H1 (cell line): ENCODE measurements at regions not wholly inside any gene's neighbourhood (a gene's known extent, or its start where the extent isn't known, plus 50 kb on each side); places are given as distances from the start of the nearest gene placed in this dataset.

Experiments
- CTCF ChIA-PET: fragments of 300-600 bp; sonication (Branson Sonifier 250); formaldehyde crosslinking; loops from one replicate; lab custom pipeline; 2021; ENCODE audit not compliant: partially characterized antibody; lab: Charles Lee
- POLR2A ChIA-PET: fragments of 300-600 bp; sonication (Branson Sonifier 250); formaldehyde crosslinking; loops from one replicate; lab custom pipeline; 2021; ENCODE audit warnings: inconsistent platforms; ENCODE audit not compliant: partially characterized antibody; lab: Charles Lee
- DNase-seq, 2 experiments: peaks; one replicate each; pipeline versions ENCODE4 v3.0.0 to v3.0.0-alpha.2; 2010 to 2022; ENCODE audit warnings: low spot score in 2 of 2, low read depth in 1 of 2, mixed read lengths in 1 of 2
- FAIRE-seq: peaks from 2 replicates; lab custom pipeline; 2011; peaks lifted over from hg19 to GRCh38; lab: Jason Lieb, UNC
- H2AFZ ChIP-seq: 2 replicates; pipeline ENCODE4 v1.8.1; 2012; ENCODE audit warnings: low read length, inconsistent platforms
- H2AK5ac ChIP-seq: 2 replicates; pipeline ENCODE4 v1.6.1; 2013; ENCODE audit warnings: low read depth, low read length
- H2BK120ac ChIP-seq: replicated peaks from 2 replicates; pipeline ENCODE3; 2013; ENCODE audit warnings: low read depth, low read length, inconsistent platforms
- H2BK12ac ChIP-seq: 2 replicates; pipeline ENCODE4 v1.6.1; 2013; ENCODE audit warnings: low read depth, low read length
- H2BK15ac ChIP-seq: 2 replicates; pipeline ENCODE4 v1.6.1; 2013; ENCODE audit warnings: low read length
- H2BK20ac ChIP-seq: 2 replicates; pipeline ENCODE4 v1.6.1; 2013; ENCODE audit warnings: low read length
- H2BK5ac ChIP-seq: 2 replicates; pipeline ENCODE4 v1.6.1; 2013; ENCODE audit warnings: low read depth, low read length
- H3K14ac ChIP-seq: 2 replicates; pipeline ENCODE4 v1.6.1; 2013; ENCODE audit warnings: inconsistent platforms; ENCODE audit not compliant: insufficient read length
- H3K18ac ChIP-seq: 2 replicates; pipeline ENCODE4 v1.6.1; 2013; ENCODE audit warnings: low read length; ENCODE audit errors: extremely low read depth
- H3K23ac ChIP-seq: 2 replicates; pipeline ENCODE4 v1.6.1; 2013; ENCODE audit warnings: inconsistent platforms; ENCODE audit not compliant: insufficient read length
- H3K23me2 ChIP-seq: 2 replicates; pipeline ENCODE4 v1.6.1; 2013; ENCODE audit warnings: low read depth, low read length
- H3K27ac ChIP-seq: 2 replicates; pipeline ENCODE4 v1.6.1; 2011; ENCODE audit warnings: low read depth, low read length, inconsistent platforms
- H3K27me3 ChIP-seq, 4 experiments: replicated peaks in 1 of 4; 1 replicate in 1 of 4; 2 replicates in 3 of 4; pipeline versions ENCODE4 v1.6.1 to v1.8.1; 2011 to 2013; ENCODE audit warnings: low read length in 3 of 4, mild to moderate bottlenecking in 3 of 4, inconsistent platforms in 2 of 4, mixed read lengths in 2 of 4, moderate library complexity in 1 of 4; ENCODE audit not compliant: control insufficient read depth in 3 of 4, insufficient read depth in 3 of 4; ENCODE audit errors: extremely low read depth in 1 of 4
- H3K36me3 ChIP-seq, 4 experiments: 2 replicates each; pipeline versions ENCODE4 v1.6.1 to v1.8.1; 2011 to 2013; ENCODE audit warnings: mild to moderate bottlenecking in 4 of 4, low read length in 3 of 4, moderate library complexity in 2 of 4, control low read depth in 1 of 4, inconsistent platforms in 1 of 4; ENCODE audit not compliant: insufficient read depth in 4 of 4, control insufficient read depth in 2 of 4
- H3K4ac ChIP-seq: replicated peaks from 2 replicates; pipeline ENCODE3; 2013; ENCODE audit warnings: low read length, low read depth, mixed read lengths, inconsistent platforms; ENCODE audit not compliant: insufficient read length
- H3K4me1 ChIP-seq, 4 experiments: replicated peaks in 1 of 4; 1 replicate in 1 of 4; 2 replicates in 3 of 4; pipeline versions ENCODE4 v1.6.1 to v1.8.1; 2011 to 2013; ENCODE audit warnings: low read length in 3 of 4, inconsistent platforms in 2 of 4, mixed read lengths in 1 of 4; ENCODE audit not compliant: insufficient read depth in 4 of 4, control insufficient read depth in 3 of 4
- H3K4me2 ChIP-seq, 2 experiments: 2 replicates each; pipeline versions ENCODE4 v1.6.1 to v1.8.1; 2011 to 2013; ENCODE audit warnings: low read depth in 2 of 2, low read length in 2 of 2, control low read depth in 1 of 2, inconsistent platforms in 1 of 2, mild to moderate bottlenecking in 1 of 2; ENCODE audit not compliant: insufficient read depth in 1 of 2
- H3K4me3 ChIP-seq, 4 experiments: fragments of 200-600, 300-600 bp in 1 of 4; sonication (generic), shearing (Covaris generic), sonication (Bioruptor Twin) in 1 of 4; 2 replicates each; pipeline versions ENCODE4 v1.5.1 to v1.8.1; 2011 to 2016; ENCODE audit warnings: low read length in 4 of 4, low read depth in 3 of 4, control low read depth in 2 of 4, inconsistent platforms in 2 of 4, mild to moderate bottlenecking in 2 of 4, mixed read lengths in 1 of 4, moderate library complexity in 1 of 4; ENCODE audit not compliant: insufficient read depth in 2 of 4; ENCODE audit errors: extremely low read depth in 1 of 4
- H3K56ac ChIP-seq: replicated peaks from 2 replicates; pipeline ENCODE3; 2013; ENCODE audit warnings: low read depth, mild to moderate bottlenecking, mixed read lengths, low read length, inconsistent platforms; ENCODE audit not compliant: insufficient read length
- H3K79me1 ChIP-seq: 2 replicates; pipeline ENCODE4 v1.6.1; 2013; ENCODE audit warnings: low read depth, low read length, control low read depth
- H3K79me2 ChIP-seq, 2 experiments: 2 replicates each; pipeline versions ENCODE4 v1.6.1 to v1.8.1; 2012 to 2013; ENCODE audit warnings: low read length in 2 of 2, mild to moderate bottlenecking in 2 of 2, inconsistent platforms in 1 of 2; ENCODE audit not compliant: insufficient read depth in 2 of 2, control insufficient read depth in 1 of 2
- H3K9ac ChIP-seq, 4 experiments: replicated peaks in 1 of 4; 1 replicate in 1 of 4; 2 replicates in 3 of 4; pipeline versions ENCODE4 v1.6.1 to v1.8.1; 2011 to 2013; ENCODE audit warnings: low read depth in 3 of 4, low read length in 3 of 4, control low read depth in 2 of 4, mild to moderate bottlenecking in 2 of 4, moderate library complexity in 2 of 4, inconsistent platforms in 1 of 4; ENCODE audit errors: extremely low read depth in 1 of 4
- H3K9me3 ChIP-seq, 2 experiments: 2 replicates each; pipeline versions ENCODE4 v1.6.1 to v1.8.1; 2012 to 2013; ENCODE audit warnings: mild to moderate bottlenecking in 2 of 2, moderate library complexity in 2 of 2, control low read depth in 1 of 2, inconsistent platforms in 1 of 2, low read depth in 1 of 2, low read length in 1 of 2, mixed read lengths in 1 of 2; ENCODE audit not compliant: insufficient read depth in 2 of 2
- H4K20me1 ChIP-seq, 2 experiments: replicated peaks in 1 of 2; 2 replicates each; pipeline versions ENCODE3 to v1.8.1; 2011 to 2013; ENCODE audit warnings: inconsistent platforms in 2 of 2, low read length in 2 of 2, mild to moderate bottlenecking in 1 of 2; ENCODE audit not compliant: insufficient read depth in 2 of 2, control insufficient read depth in 1 of 2
- H4K5ac ChIP-seq: 2 replicates; pipeline ENCODE4 v1.6.1; 2013; ENCODE audit warnings: low read length, low read depth, mixed read lengths, inconsistent platforms; ENCODE audit not compliant: insufficient read length
- H4K8ac ChIP-seq: 2 replicates; pipeline ENCODE4 v1.8.0; 2013; ENCODE audit warnings: mild to moderate bottlenecking, moderate library complexity, low read length, inconsistent platforms; ENCODE audit not compliant: insufficient read depth; ENCODE audit errors: extremely low read depth
- H4K91ac ChIP-seq: replicated peaks from 2 replicates; pipeline ENCODE3; 2013; ENCODE audit warnings: low read length, mixed read lengths, inconsistent platforms; ENCODE audit not compliant: insufficient read length
- BACH1 ChIP-seq: IDR thresholded peaks from 2 replicates; pipeline ENCODE4 v1.6.1; 2012; ENCODE audit warnings: low read length, improper control_type of control experiment
- CREB1 ChIP-seq: IDR thresholded peaks from 2 replicates; pipeline ENCODE4 v1.6.1; 2012; ENCODE audit warnings: inconsistent platforms
- CTBP2 ChIP-seq: IDR thresholded peaks from 2 replicates; pipeline ENCODE4 v1.7.0; 2011; ENCODE audit warnings: borderline replicate concordance, mild to moderate bottlenecking, moderate library complexity, mixed read lengths, low read length; ENCODE audit not compliant: insufficient read depth, insufficient read length
- GTF2F1 ChIP-seq: IDR thresholded peaks from 2 replicates; pipeline ENCODE4 v1.6.1; 2012; ENCODE audit warnings: low read depth, low read length, improper control_type of control experiment, borderline replicate concordance
- NANOG ChIP-seq: IDR thresholded peaks from 2 replicates; pipeline ENCODE4 v1.6.1; 2011; ENCODE audit warnings: low read length, low read depth, mild to moderate bottlenecking, inconsistent platforms; ENCODE audit not compliant: insufficient read depth, poor library complexity, severe bottlenecking
- POLR2AphosphoS5 ChIP-seq: IDR thresholded peaks from 2 replicates; pipeline ENCODE4 v1.6.1; 2011; ENCODE audit warnings: low read depth, low read length
- POU5F1 ChIP-seq: IDR thresholded peaks from 2 replicates; pipeline ENCODE4 v1.6.1; 2011; ENCODE audit warnings: low read depth, mild to moderate bottlenecking, low read length, moderate library complexity
- RAD21 ChIP-seq, 2 experiments: IDR thresholded peaks in 1 of 2; conservative IDR thresholded peaks in 1 of 2; 2 replicates each; pipeline ENCODE4 v1.6.1; 2011; ENCODE audit warnings: low read depth in 2 of 2, low read length in 2 of 2, improper control_type of control experiment in 1 of 2, inconsistent platforms in 1 of 2, mild to moderate bottlenecking in 1 of 2, moderate library complexity in 1 of 2
- RNF2 ChIP-seq: fragments of 200-900, 300-1000 bp; sonication (generic); IDR thresholded peaks from 2 replicates; pipeline ENCODE4 v1.7.1; 2016; ENCODE audit warnings: borderline replicate concordance, low read depth, mild to moderate bottlenecking, antibody characterized with exemption, low read length; ENCODE audit not compliant: poor library complexity, severe bottlenecking; ENCODE audit errors: missing control alignments
- RXRA ChIP-seq: IDR thresholded peaks from 2 replicates; pipeline ENCODE4 v1.6.1; 2011; ENCODE audit warnings: low read depth, mild to moderate bottlenecking, low read length, moderate library complexity; ENCODE audit not compliant: insufficient read depth
- SIN3A ChIP-seq, 2 experiments: IDR thresholded peaks in 1 of 2; conservative IDR thresholded peaks in 1 of 2; 2 replicates each; pipeline ENCODE4 v1.6.1; 2011 to 2012; ENCODE audit warnings: low read length in 2 of 2, improper control_type of control experiment in 1 of 2, low read depth in 1 of 2, mild to moderate bottlenecking in 1 of 2
- TAF1 ChIP-seq: IDR thresholded peaks from 2 replicates; pipeline ENCODE4 v1.6.1; 2011; ENCODE audit warnings: mild to moderate bottlenecking, low read depth, low read length
- TBP ChIP-seq: IDR thresholded peaks from 2 replicates; pipeline ENCODE4 v1.6.1; 2011; ENCODE audit warnings: low read depth, low read length, improper control_type of control experiment
- WGBS, 2 experiments: shearing (Covaris generic) in 1 of 2; methylation state at CpG; one replicate each; pipeline versions ENCODE4 v1.1.6 to v1.1.7; 2013 to 2015; ENCODE audit warnings: low lambda C conversion rate in 2 of 2, mixed read lengths in 2 of 2, inconsistent platforms in 1 of 2, low coverage in 1 of 2, missing lambda C conversion rate in 1 of 2; ENCODE audit not compliant: insufficient replicate concordance in 2 of 2, insufficient coverage in 1 of 2, insufficient read length in 1 of 2; ENCODE audit errors: extremely low coverage in 1 of 2, missing lambda C conversion rate in 1 of 2; 5-methylcytosine and 5-hydroxymethylcytosine counted together
- TF ChIP-seq, protein P1 (sequence below): IDR thresholded peaks from 2 replicates; pipeline ENCODE4 v1.6.1; 2012; ENCODE audit warnings: inconsistent platforms

DNA sequence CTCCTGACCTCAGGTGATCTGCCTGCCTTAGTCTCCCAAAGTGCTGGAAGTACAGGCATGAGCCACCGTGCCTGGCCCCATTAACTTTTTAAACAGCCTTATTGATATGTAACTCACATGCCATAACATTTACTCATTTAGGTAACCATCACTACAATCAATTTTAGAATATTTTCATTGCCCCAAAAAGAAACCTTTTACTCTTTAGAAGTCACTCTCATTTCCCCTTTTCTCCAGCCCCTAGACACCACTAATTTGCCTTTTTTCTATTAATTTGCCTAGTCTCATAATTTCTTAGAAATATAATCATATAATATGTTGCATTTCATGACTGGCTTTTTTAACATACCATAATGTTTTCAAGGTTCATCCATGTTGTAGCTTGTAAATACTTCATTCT lies 57.2 kb upstream of the TACR1 start:
- no peak for DNase-seq
- Histone ChIP-seq H3K27me3 (no peaks in the 10 kb centered on the region), H3K4me1 (no peaks in the 10 kb centered on the region), H2AFZ (no peak overlapping the region), H3K79me1 (no peaks in the 10 kb centered on the region), H2AK5ac (no peak overlapping the region), H4K8ac (no peak overlapping the region), H3K4me3 (no peak overlapping the region), H3K14ac (no peak overlapping the region), H3K4me2 (no peak overlapping the region), H4K20me1 (no peaks in the 10 kb centered on the region), H3K79me2 (no peaks in the 10 kb centered on the region), H2BK15ac (no peak overlapping the region), H2BK20ac (no peak overlapping the region), H3K36me3 (no peaks in the 10 kb centered on the region), H3K4ac (no peak overlapping the region), H4K5ac (no peak overlapping the region), H2BK12ac (no peak overlapping the region), H3K27ac (no peak overlapping the region), H2BK120ac (no peak overlapping the region), H3K18ac (no peak overlapping the region), H3K9ac (no peak overlapping the region), H3K56ac (no peak overlapping the region), H3K23ac (no peak overlapping the region), H4K91ac (no peak overlapping the region), H3K23me2 (no peaks in the 10 kb centered on the region), H3K9me3 (peaks cover 0 to 10% of the 10 kb centered on the region in 2 experiments; a peak in 1 of 4 replicates), H2BK5ac (no peak overlapping the region)
- ChIA-PET POLR2A (no interaction called here), CTCF (interaction anchor here (1.3 kb wide), 1 partner anchor 14 kb away, joined by 4 read pairs; no protein-coding TSS in a partner anchor)
- FAIRE-seq = no peak
- 73% methylated on average over 1 of the region's 1 CpG; no CpG with 5 or more reads in 1 of the 2 experiments for WGBS, 2 experiments
- TF ChIP-seq RXRA (no peak), TAF1 (no peak), SIN3A (conservative IDR thresholded peaks at IDR 0.05 in 1 of 2, IDR thresholded peaks at IDR 0.05 in 1 of 2; ENCODE audit: low read depth in 1 of 2, low read length in 2 of 2) (no peak), RNF2 (no peak), NANOG (no peak), POLR2AphosphoS5 (no peak), RAD21 (IDR thresholded peaks at IDR 0.05 in 1 of 2, conservative IDR thresholded peaks at IDR 0.05 in 1 of 2; ENCODE audit: low read depth in 2 of 2, low read length in 2 of 2) (no peak), GTF2F1 (no peak), CREB1 (no peak), CTBP2 (no peak), TBP (no peak), BACH1 (no peak), POU5F1 (no peak)
- TF ChIP-seq, protein P1, sequence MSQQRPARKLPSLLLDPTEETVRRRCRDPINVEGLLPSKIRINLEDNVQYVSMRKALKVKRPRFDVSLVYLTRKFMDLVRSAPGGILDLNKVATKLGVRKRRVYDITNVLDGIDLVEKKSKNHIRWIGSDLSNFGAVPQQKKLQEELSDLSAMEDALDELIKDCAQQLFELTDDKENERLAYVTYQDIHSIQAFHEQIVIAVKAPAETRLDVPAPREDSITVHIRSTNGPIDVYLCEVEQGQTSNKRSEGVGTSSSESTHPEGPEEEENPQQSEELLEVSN = no peak
